Gastrocnemius medialis (tissue), 4 donors: ENCODE measurements at regions not wholly inside any gene's neighbourhood (a gene's known extent, or its start where the extent isn't known, plus 50 kb on each side); places are given as distances from the start of the nearest gene placed in this dataset.

Source experiments
- ATAC-seq, 2 donors: fragments of 150-250 bp; one replicate each; pipeline ENCODE4 v1.9.1; 2016
- DNase-seq, 2 donors: peaks; one replicate each; pipeline ENCODE4 v3.0.0-alpha.2; 2019
- H3K27ac ChIP-seq, 4 donors: fragments of 200-600 bp; sonication (generic); 1 replicate in 1 of 4; 2 replicates in 3 of 4; pipeline ENCODE4 v1.5.1; 2016 to 2018; ENCODE audit warnings: mild to moderate bottlenecking in 2 of 4, moderate library complexity in 1 of 4
- H3K27me3 ChIP-seq, 3 donors: fragments of 200-600 bp; sonication (generic) in 2 of 3; 1 replicate in 1 of 3; 2 replicates in 2 of 3; pipeline versions ENCODE4 v1.5.1 to v1.6.0; 2016 to 2019; ENCODE audit warnings: mild to moderate bottlenecking in 1 of 3, moderate library complexity in 1 of 3
- H3K36me3 ChIP-seq, 2 donors: fragments of 200-600 bp; sonication (generic) in 1 of 2; one replicate each; pipeline ENCODE4 v1.5.1; 2017 to 2018
- H3K4me1 ChIP-seq, 2 donors: fragments of 200-600 bp; sonication (generic) in 1 of 2; one replicate each; pipeline ENCODE4 v1.5.1; 2016 to 2017; ENCODE audit warnings: mild to moderate bottlenecking in 2 of 2
- H3K4me3 ChIP-seq, 4 donors: fragments of 200-600 bp; sonication (generic) in 3 of 4; 1 replicate in 1 of 4; 2 replicates in 3 of 4; pipeline ENCODE4 v1.5.1; 2016 to 2019; ENCODE audit warnings: mild to moderate bottlenecking in 2 of 4
- H3K9me3 ChIP-seq, 3 donors: fragments of 200-600 bp; sonication (generic) in 2 of 3; 1 replicate in 1 of 3; 2 replicates in 2 of 3; pipeline ENCODE4 v1.5.1; 2016 to 2019
- CTCF ChIP-seq, 5 experiments: fragments of 450-650 bp in 3 of 5; fragments of 200-600 bp in 2 of 5; sonication (generic) in 2 of 5; IDR thresholded peaks in 4 of 5; conservative IDR thresholded peaks in 1 of 5; 1 replicate in 4 of 5; 2 replicates in 1 of 5; pipeline ENCODE4 v1.5.1; 2016 to 2019; ENCODE audit warnings: antibody characterized with exemption in 5 of 5, mild to moderate bottlenecking in 3 of 5, moderate library complexity in 3 of 5
- POLR2A ChIP-seq, 2 donors: fragments of 450-650 bp; IDR thresholded peaks; one replicate each; pipeline ENCODE4 v1.6.1; 2017; ENCODE audit warnings: antibody characterized with exemption in 2 of 2, mild to moderate bottlenecking in 2 of 2, moderate library complexity in 2 of 2
- in situ Hi-C, 4 donors: fragments of 200-750 bp; cut with MboI; loops; one replicate each; pipeline versions ENCODE4 v1.15.0 to v1.8.0; 2017; ENCODE audit warnings: low sequenced_read_pairs in 4 of 4
- intact Hi-C: fragments of 100-400 bp; cut with DNase I; formaldehyde crosslinking; loops from one replicate; pipeline ENCODE4 v1.15.1; 2023; ENCODE audit warnings: low total_unique reads

- no peaks in the 10 kb centered on the region for H3K4me1 ChIP-seq
- no peaks in the 10 kb centered on the region for H3K36me3 ChIP-seq
- intact Hi-C loops (no loop called here), in situ Hi-C loops (no loop called here)
- H3K27ac ChIP-seq: no peak overlapping the region
- H3K4me3 ChIP-seq: no peak overlapping the region
- TF ChIP-seq POLR2A (IDR thresholded peaks at IDR 0.05): no peak
- TF ChIP-seq CTCF (IDR thresholded peaks at IDR 0.05 in 4 of 5, conservative IDR thresholded peaks at IDR 0.05 in 1 of 5): no peak
- no peak for DNase-seq
- H3K9me3 ChIP-seq: no peaks in the 10 kb centered on the region
- no peaks in the 10 kb centered on the region for H3K27me3 ChIP-seq
- peak; percentile 58 to 70 for ATAC-seq
These were observed 69.1 kb upstream of the WDR1 start for GRCh38 chr4:10185518-10186227.

GRCh38 chr4:10184501-10184938 is 67.9 kb upstream of the WDR1 start:
- Histone ChIP-seq H3K27ac (no peak overlapping the region), H3K4me3 (no peak overlapping the region), H3K9me3 (no peaks in the 10 kb centered on the region), H3K36me3 (no peaks in the 10 kb centered on the region), H3K27me3 (no peaks in the 10 kb centered on the region), H3K4me1 (no peaks in the 10 kb centered on the region)
- no peak for TF ChIP-seq CTCF (IDR thresholded peaks at IDR 0.05 in 4 of 5, conservative IDR thresholded peaks at IDR 0.05 in 1 of 5)
- TF ChIP-seq POLR2A (IDR thresholded peaks at IDR 0.05): no peak
- intact Hi-C loops (no loop called here), in situ Hi-C loops (no loop called here)
- ATAC-seq (no peak), DNase-seq (no peak)

GRCh38 chr4:10184041-10184440 is 67.4 kb upstream of the WDR1 start:
- Histone ChIP-seq H3K27me3 (no peaks in the 10 kb centered on the region), H3K4me3 (no peak overlapping the region), H3K4me1 (no peaks in the 10 kb centered on the region), H3K27ac (no peak overlapping the region), H3K36me3 (no peaks in the 10 kb centered on the region), H3K9me3 (no peaks in the 10 kb centered on the region)
- DNase-seq (no peak), ATAC-seq (no peak)
- in situ Hi-C loops (no loop called here), intact Hi-C loops (no loop called here)
- TF ChIP-seq CTCF (IDR thresholded peaks at IDR 0.05 in 4 of 5, conservative IDR thresholded peaks at IDR 0.05 in 1 of 5) (no peak), POLR2A (IDR thresholded peaks at IDR 0.05) (no peak)

GRCh38 chr4:10183462-10183861 is 66.9 kb upstream of the WDR1 start:
- H3K27ac ChIP-seq: no peak overlapping the region
- no peak for TF ChIP-seq POLR2A (IDR thresholded peaks at IDR 0.05)
- no peak for TF ChIP-seq CTCF (IDR thresholded peaks at IDR 0.05 in 4 of 5, conservative IDR thresholded peaks at IDR 0.05 in 1 of 5)
- intact Hi-C loops (no loop called here), in situ Hi-C loops (no loop called here)
- no peak overlapping the region for H3K4me3 ChIP-seq
- no peaks in the 10 kb centered on the region for H3K9me3 ChIP-seq
- H3K27me3 ChIP-seq: no peaks in the 10 kb centered on the region
- no peak for ATAC-seq
- DNase-seq: no peak
- no peaks in the 10 kb centered on the region for H3K4me1 ChIP-seq
- H3K36me3 ChIP-seq: no peaks in the 10 kb centered on the region
